Esophagus squamous epithelium (tissue), 5 donors: ENCODE measurements at regions not wholly inside any gene's neighbourhood (a gene's known extent, or its start where the extent isn't known, plus 50 kb on each side); places are given as distances from the start of the nearest gene placed in this dataset.
"Not testable (repeated sequence)": the region's sequence is repeated elsewhere in the genome, so short reads cannot be mapped to it uniquely, and the experiment has no call there.

ENCODE experiments used
- DNase-seq: peaks from one replicate; lab custom pipeline; 2025; lab: John Stamatoyannopoulos, UW
- H3K27ac ChIP-seq, 4 donors: fragments of 200-600 bp; sonication (generic); one replicate each; pipeline ENCODE4 v1.5.1; 2016 to 2019; ENCODE audit warnings: mild to moderate bottlenecking in 1 of 4
- H3K27me3 ChIP-seq, 4 donors: fragments of 200-600 bp; sonication (generic); 1 replicate in 3 of 4; 2 replicates in 1 of 4; pipeline versions ENCODE4 v1.5.1 to v1.6.0; 2017 to 2021; ENCODE audit warnings: antibody characterized with exemption in 1 of 4
- H3K36me3 ChIP-seq, 3 donors: fragments of 200-600 bp; sonication (generic); one replicate each; pipeline ENCODE4 v1.5.1; 2016 to 2019
- H3K4me1 ChIP-seq, 3 donors: fragments of 200-600 bp; sonication (generic); one replicate each; pipeline ENCODE4 v1.5.1; 2017 to 2019
- H3K4me3 ChIP-seq, 4 donors: fragments of 200-600 bp; sonication (generic); 1 replicate in 3 of 4; 2 replicates in 1 of 4; pipeline ENCODE4 v1.5.1; 2016 to 2019; ENCODE audit warnings: mild to moderate bottlenecking in 2 of 4, moderate library complexity in 1 of 4
- H3K9me3 ChIP-seq, 3 donors: fragments of 200-600 bp; sonication (generic); one replicate each; pipeline ENCODE4 v1.5.1; 2016 to 2019
- POLR2A ChIP-seq, 4 donors: fragments of 450-650 bp; IDR thresholded peaks; one replicate each; pipeline ENCODE4 v1.6.1; 2017; ENCODE audit warnings: antibody characterized with exemption in 4 of 4, mild to moderate bottlenecking in 4 of 4, moderate library complexity in 3 of 4
- WGBS, 2 donors: methylation state at CpG; one replicate each; pipeline ENCODE4 v1.1.5; 2018; 5-methylcytosine and 5-hydroxymethylcytosine counted together
- intact Hi-C: fragments of 100-400 bp; cut with DNase I; formaldehyde crosslinking; loops from one replicate; pipeline ENCODE4 v1.15.0; 2022
- TF ChIP-seq, protein P1 (sequence below), 6 experiments: fragments of 450-650 bp in 4 of 6; fragments of 200-600 bp in 2 of 6; sonication (generic) in 2 of 6; IDR thresholded peaks; one replicate each; pipeline ENCODE4 v1.5.1; 2016 to 2019; ENCODE audit warnings: antibody characterized with exemption in 6 of 6, mild to moderate bottlenecking in 4 of 6, moderate library complexity in 4 of 6
- donor health status: DM: yes; HTN: yes; CAD: no.

DNA sequence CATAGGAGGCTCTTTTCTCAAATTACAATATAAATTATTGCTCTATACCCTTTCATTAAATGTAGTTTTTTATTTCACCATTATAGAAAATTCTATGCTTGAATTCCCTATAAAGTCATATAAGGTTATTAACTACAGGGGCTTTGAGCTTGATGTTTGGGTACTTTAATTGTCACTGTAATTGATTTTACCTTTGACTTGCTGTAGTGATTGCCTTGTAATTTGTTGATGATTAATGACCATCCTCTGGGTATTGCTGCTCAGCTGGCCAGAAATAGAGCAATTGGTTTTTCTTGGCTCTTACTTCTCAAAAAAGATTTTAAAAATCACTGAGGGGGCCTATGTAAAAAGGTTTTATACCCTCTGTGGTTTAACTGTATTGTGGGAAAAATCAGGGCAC lies 1186.0 kb downstream of the KHDRBS2 start:
- H3K27me3 ChIP-seq, result no peaks in the 10 kb centered on the region
- intact Hi-C loops, result no loop called here
- no peaks in the 10 kb centered on the region for H3K9me3 ChIP-seq
- no peaks in the 10 kb centered on the region for H3K4me1 ChIP-seq
- H3K27ac ChIP-seq, result no peak overlapping the region
- no peak overlapping the region for H3K4me3 ChIP-seq
- TF ChIP-seq, protein P1, sequence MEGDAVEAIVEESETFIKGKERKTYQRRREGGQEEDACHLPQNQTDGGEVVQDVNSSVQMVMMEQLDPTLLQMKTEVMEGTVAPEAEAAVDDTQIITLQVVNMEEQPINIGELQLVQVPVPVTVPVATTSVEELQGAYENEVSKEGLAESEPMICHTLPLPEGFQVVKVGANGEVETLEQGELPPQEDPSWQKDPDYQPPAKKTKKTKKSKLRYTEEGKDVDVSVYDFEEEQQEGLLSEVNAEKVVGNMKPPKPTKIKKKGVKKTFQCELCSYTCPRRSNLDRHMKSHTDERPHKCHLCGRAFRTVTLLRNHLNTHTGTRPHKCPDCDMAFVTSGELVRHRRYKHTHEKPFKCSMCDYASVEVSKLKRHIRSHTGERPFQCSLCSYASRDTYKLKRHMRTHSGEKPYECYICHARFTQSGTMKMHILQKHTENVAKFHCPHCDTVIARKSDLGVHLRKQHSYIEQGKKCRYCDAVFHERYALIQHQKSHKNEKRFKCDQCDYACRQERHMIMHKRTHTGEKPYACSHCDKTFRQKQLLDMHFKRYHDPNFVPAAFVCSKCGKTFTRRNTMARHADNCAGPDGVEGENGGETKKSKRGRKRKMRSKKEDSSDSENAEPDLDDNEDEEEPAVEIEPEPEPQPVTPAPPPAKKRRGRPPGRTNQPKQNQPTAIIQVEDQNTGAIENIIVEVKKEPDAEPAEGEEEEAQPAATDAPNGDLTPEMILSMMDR (IDR thresholded peaks at IDR 0.05), result no peak
- no peak for TF ChIP-seq POLR2A (IDR thresholded peaks at IDR 0.05)
- DNase-seq, result no peak
- H3K36me3 ChIP-seq, result no peaks in the 10 kb centered on the region

DNA sequence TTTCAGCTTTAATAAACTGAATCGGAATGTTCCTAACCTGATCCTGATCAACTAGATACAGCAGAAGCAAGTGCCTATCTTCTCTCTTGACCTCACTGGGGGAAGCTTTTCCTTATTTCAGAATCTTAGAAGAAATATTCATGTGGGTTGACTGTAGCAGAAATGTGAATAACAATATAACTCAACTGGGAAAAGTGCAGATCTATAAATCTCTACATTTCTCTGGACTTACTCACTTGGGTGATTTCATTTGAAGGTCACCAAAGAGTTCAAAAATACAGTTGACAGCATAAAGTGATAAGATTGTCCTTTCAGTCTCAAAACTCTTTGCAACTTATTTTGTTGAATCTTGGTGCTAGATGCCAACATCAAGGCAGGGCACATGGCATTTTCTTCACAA lies 1186.5 kb downstream of the KHDRBS2 start:
- H3K27ac ChIP-seq, H3K9me3 ChIP-seq, intact Hi-C loops, H3K4me3 ChIP-seq, H3K36me3 ChIP-seq, H3K27me3 ChIP-seq, H3K4me1 ChIP-seq, DNase-seq: not testable (repeated sequence)
- WGBS, 2 donors, result 64 to 94% methylated on average over 1 of the region's 1 CpG

DNA sequence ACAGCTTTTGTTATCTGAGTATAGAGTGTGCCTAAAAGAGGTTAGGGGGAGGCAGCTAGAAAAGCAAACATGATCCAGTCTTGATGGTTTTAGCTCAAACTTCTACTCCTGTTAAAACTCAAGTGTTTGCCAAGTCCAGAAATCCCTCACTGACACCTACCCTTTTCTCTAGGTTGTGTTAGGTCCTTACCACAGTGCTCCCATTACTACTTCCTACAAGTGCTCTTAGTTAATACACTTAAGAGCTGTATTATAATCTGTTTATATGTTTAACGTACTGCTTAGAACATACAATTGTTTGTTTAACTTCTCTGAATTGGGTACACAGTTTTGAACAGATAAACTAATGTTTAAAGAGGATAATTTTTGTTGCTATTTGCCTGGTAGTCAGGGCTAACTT lies 1198.0 kb downstream of the KHDRBS2 start:
- WGBS, 2 donors, result 43 to 45% methylated on average over 1 of the region's 1 CpG
- H3K4me1 ChIP-seq, H3K36me3 ChIP-seq, intact Hi-C loops, H3K27me3 ChIP-seq, H3K9me3 ChIP-seq, DNase-seq, H3K27ac ChIP-seq, H3K4me3 ChIP-seq: not testable (repeated sequence)

DNA sequence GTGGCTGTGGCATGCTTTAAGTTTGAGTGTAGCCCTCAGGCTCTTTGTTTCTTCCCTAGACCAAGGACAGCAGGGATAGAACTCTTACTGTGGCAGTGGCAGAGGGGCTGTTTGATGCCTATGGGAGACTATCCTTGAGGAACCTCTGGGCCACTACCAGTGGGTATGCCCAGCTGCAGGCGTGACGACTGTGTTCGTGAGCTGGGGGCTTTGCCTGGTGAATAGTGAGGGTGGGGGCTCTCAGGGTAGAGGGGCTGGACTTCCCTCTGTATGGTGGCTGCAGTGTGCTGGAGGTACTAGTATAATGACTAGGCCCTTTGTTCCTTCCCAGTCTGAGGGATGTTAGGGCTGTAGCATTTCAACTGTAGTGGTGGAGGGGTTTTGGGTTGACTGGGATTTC lies 1242.0 kb downstream of the KHDRBS2 start:
- DNase-seq, result no peak
- H3K9me3 ChIP-seq, result no peaks in the 10 kb centered on the region
- no peak overlapping the region for H3K4me3 ChIP-seq
- no CpG with 5 or more reads among the region's 3 CpGs for WGBS, 2 donors
- intact Hi-C loops, result no loop called here
- H3K4me1 ChIP-seq, result no peaks in the 10 kb centered on the region
- H3K27ac ChIP-seq, result no peak overlapping the region
- no peak for TF ChIP-seq POLR2A (IDR thresholded peaks at IDR 0.05)
- TF ChIP-seq, protein P1 (IDR thresholded peaks at IDR 0.05), result no peak
- no peaks in the 10 kb centered on the region for H3K36me3 ChIP-seq
- H3K27me3 ChIP-seq, result no peaks in the 10 kb centered on the region
